ENCODE measurements at regions not wholly inside any gene's neighbourhood (a gene's known extent, or its start where the extent isn't known, plus 50 kb on each side); places are given as distances from the start of the nearest gene placed in this dataset.

DNA sequence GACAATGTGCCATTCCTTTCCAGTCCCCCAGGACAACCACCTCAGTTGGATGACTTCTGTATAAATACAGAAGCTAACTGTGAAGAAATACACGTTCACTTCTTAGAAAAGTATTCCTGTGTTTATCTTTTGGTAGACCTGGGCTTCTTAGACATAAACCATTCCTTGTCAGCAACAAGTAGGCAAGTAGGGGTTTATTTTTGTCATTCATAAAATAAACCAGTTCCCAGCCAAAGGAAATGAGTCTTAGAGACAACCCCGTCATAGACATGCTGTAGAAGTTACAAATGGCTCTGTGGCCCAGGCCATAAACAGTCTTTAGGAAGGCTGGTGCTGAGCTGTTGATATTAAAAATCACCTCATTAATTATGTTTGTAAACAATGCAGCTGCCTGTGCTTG is 243.2 kb downstream of the SPTSSA start:
- TF ChIP-seq, protein P1, sequence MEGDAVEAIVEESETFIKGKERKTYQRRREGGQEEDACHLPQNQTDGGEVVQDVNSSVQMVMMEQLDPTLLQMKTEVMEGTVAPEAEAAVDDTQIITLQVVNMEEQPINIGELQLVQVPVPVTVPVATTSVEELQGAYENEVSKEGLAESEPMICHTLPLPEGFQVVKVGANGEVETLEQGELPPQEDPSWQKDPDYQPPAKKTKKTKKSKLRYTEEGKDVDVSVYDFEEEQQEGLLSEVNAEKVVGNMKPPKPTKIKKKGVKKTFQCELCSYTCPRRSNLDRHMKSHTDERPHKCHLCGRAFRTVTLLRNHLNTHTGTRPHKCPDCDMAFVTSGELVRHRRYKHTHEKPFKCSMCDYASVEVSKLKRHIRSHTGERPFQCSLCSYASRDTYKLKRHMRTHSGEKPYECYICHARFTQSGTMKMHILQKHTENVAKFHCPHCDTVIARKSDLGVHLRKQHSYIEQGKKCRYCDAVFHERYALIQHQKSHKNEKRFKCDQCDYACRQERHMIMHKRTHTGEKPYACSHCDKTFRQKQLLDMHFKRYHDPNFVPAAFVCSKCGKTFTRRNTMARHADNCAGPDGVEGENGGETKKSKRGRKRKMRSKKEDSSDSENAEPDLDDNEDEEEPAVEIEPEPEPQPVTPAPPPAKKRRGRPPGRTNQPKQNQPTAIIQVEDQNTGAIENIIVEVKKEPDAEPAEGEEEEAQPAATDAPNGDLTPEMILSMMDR (optimal IDR thresholded peaks at IDR 0.05 in 1 of 3, IDR thresholded peaks at IDR 0.05 in 1 of 3, conservative IDR thresholded peaks at IDR 0.05 in 1 of 3; ENCODE audit: extremely low read depth in 1 of 3, insufficient read depth in 2 of 3, low read length in 3 of 3), result no peak
- no peak for TF ChIP-seq EZH2 (IDR thresholded peaks at IDR 0.05; ENCODE audit: low read length)

Measured in keratinocyte (primary cell).